Neuron (in vitro differentiated cells): ENCODE measurements at regions not wholly inside any gene's neighbourhood (a gene's known extent, or its start where the extent isn't known, plus 50 kb on each side); places are given as distances from the start of the nearest gene placed in this dataset.

ENCODE experiments used
- H2AFZ ChIP-seq: one replicate; pipeline ENCODE4 v1.6.1; 2013; ENCODE audit warnings: low read depth, mild to moderate bottlenecking, inconsistent platforms, low read length, moderate library complexity
- H3K27me3 ChIP-seq: one replicate; pipeline ENCODE4 v1.6.1; 2013; ENCODE audit warnings: low read length; ENCODE audit not compliant: insufficient read depth
- H3K36me3 ChIP-seq: one replicate; pipeline ENCODE4 v1.6.1; 2013; ENCODE audit warnings: low read length; ENCODE audit not compliant: insufficient read depth
- H3K4me1 ChIP-seq: one replicate; pipeline ENCODE4 v1.6.1; 2013; ENCODE audit warnings: low read length; ENCODE audit not compliant: insufficient read depth
- H3K4me3 ChIP-seq: 2 replicates; pipeline ENCODE4 v1.5.1; 2013; ENCODE audit warnings: mild to moderate bottlenecking, low read length, moderate library complexity
- H3K9me3 ChIP-seq: one replicate; pipeline ENCODE4 v1.6.1; 2013; ENCODE audit warnings: low read length

DNA sequence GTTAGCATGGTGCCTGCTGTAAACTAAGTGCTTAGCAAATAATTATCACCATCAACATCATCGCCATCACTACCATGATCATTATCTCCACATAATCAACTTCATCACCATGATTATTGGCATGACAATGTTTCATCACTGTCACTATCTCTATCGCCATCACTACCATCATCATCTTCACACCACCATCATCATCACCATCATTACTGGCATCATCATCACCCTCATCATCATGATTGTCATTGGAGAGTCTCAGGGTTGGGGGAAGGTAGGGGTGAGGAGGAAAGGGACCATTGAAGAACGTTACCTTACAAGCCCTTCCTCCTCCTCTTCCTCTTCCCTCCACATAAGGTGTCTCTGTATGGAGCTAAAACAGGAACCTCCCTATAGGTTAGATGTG, 54.9 kb upstream of the GPR26 start:
- no peaks in the 10 kb centered on the region for H3K36me3 ChIP-seq
- H3K4me1 ChIP-seq, result no peaks in the 10 kb centered on the region
- H2AFZ ChIP-seq, result no peak overlapping the region
- H3K27me3 ChIP-seq, result no peaks in the 10 kb centered on the region
- no peaks in the 10 kb centered on the region for H3K9me3 ChIP-seq
- H3K4me3 ChIP-seq, result no peak overlapping the region

DNA sequence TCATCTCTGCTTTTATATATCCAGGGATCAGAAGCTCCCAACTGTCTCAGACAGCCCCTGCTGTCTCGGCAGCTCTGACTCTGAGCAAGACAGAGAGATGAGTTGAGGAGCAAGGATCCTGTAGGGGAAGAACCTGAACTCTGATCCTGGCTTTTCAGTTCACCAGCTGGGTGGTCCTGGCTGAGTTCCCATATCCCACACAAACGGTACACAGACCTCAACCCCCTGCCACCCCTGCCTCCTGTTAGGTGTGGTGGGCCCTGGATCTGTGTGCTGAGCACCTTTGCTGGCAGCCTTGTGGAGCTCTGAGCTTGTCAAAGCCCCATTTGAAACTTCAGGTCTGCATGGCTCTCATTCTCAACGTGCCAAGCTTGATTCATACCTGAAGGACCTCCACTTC, 54.3 kb upstream of the GPR26 start:
- Histone ChIP-seq H3K4me3 (no peak overlapping the region), H2AFZ (no peak overlapping the region), H3K4me1 (no peaks in the 10 kb centered on the region), H3K9me3 (no peaks in the 10 kb centered on the region), H3K36me3 (no peaks in the 10 kb centered on the region), H3K27me3 (no peaks in the 10 kb centered on the region)

GRCh38 chr10:123613346-123613850, 52.8 kb upstream of the GPR26 start:
- no peaks in the 10 kb centered on the region for H3K36me3 ChIP-seq
- no peaks in the 10 kb centered on the region for H3K27me3 ChIP-seq
- H2AFZ ChIP-seq, result no peak overlapping the region
- no peaks in the 10 kb centered on the region for H3K4me1 ChIP-seq
- H3K4me3 ChIP-seq, result no peak overlapping the region
- H3K9me3 ChIP-seq, result no peaks in the 10 kb centered on the region

DNA sequence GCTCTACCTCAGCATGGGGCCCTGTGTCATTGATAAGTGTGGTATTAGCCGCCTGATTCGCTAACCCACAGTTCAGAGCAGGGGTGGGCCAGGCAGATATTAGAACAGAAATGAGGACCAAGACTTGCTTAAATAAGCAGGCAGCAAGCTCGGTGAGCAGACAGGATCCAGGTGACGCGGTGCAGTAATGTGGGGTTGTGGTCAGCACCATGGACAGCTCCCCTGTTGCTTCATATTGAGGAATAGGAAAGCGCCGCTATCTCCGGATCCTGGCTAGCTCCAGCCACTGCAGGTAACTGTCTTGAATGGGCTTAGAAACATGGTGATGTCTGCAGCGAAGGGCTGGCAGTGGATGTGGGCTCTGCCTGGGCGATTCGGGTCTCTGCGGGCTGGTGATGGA, 51.3 kb upstream of the GPR26 start:
- Histone ChIP-seq H3K9me3 (no peaks in the 10 kb centered on the region), H3K36me3 (no peaks in the 10 kb centered on the region), H3K27me3 (no peaks in the 10 kb centered on the region), H3K4me3 (no peak overlapping the region), H3K4me1 (no peaks in the 10 kb centered on the region), H2AFZ (no peak overlapping the region)
